HepG2 (cell line): ENCODE measurements at regions not wholly inside any gene's neighbourhood (a gene's known extent, or its start where the extent isn't known, plus 50 kb on each side); places are given as distances from the start of the nearest gene placed in this dataset.

Experiments
- ATAC-seq: fragments of 200-7000 bp; cut with Tn5 transposase; 3 replicates; pipeline ENCODE4 v1.9.1; 2020; ENCODE audit warnings: mild to moderate bottlenecking, moderate library complexity
- BruUV-seq: library from RNA; stranded (reverse); fragments of 400-500 nt; replicated peaks from 2 replicates; lab custom pipeline; 2021; lab: Mats Ljungman, UMichigan
- CTCF ChIA-PET: fragments of 300-600 bp; formaldehyde crosslinking; extraction: SDS; loops from one replicate; lab custom pipeline; 2021; ENCODE audit warnings: low total read pairs, inconsistent platforms, low intra/inter-chr PET ratio; lab: Yijun Ruan, JAX
- POLR2A ChIA-PET: fragments of 350-600 bp; sonication (Branson Sonifier 250); formaldehyde crosslinking; loops from one replicate; lab custom pipeline; 2020; ENCODE audit warnings: antibody characterized with exemption, inconsistent platforms; lab: Yijun Ruan, JAX
- DNase-seq: peaks from one replicate; pipeline ENCODE4 v3.0.0-alpha.2; 2015; ENCODE audit warnings: low spot score
- FAIRE-seq: peaks from 3 replicates; lab custom pipeline; 2011; peaks lifted over from hg19 to GRCh38; lab: Jason Lieb, UNC
- H2AFZ ChIP-seq: one replicate; pipeline ENCODE4 v1.6.1; 2011; ENCODE audit warnings: low read length, inconsistent platforms
- H3K27ac ChIP-seq: fragments of 300-600 bp; 3 replicates; pipeline ENCODE4 v1.8.0; 2011; ENCODE audit warnings: mixed run types, mild to moderate bottlenecking, mixed read lengths, low read length, inconsistent platforms; ENCODE audit not compliant: insufficient read depth; ENCODE audit errors: extremely low read length
- H3K27me3 ChIP-seq, 2 experiments: fragments of 200-600 bp in 1 of 2; 2 replicates in 1 of 2; 3 replicates in 1 of 2; pipeline versions ENCODE4 v1.6.0 to v1.8.0; 2011; ENCODE audit warnings: low read length in 2 of 2, mild to moderate bottlenecking in 2 of 2, moderate library complexity in 2 of 2, inconsistent platforms in 1 of 2; ENCODE audit not compliant: insufficient read depth in 2 of 2, control insufficient read depth in 1 of 2
- H3K36me3 ChIP-seq, 2 experiments: fragments of 200-600 bp in 1 of 2; replicated peaks in 1 of 2; 2 replicates in 1 of 2; 3 replicates in 1 of 2; pipeline versions ENCODE4 v1.5.1 to v1.8.0; 2011; ENCODE audit warnings: low read length in 2 of 2, inconsistent platforms in 1 of 2; ENCODE audit not compliant: insufficient read depth in 2 of 2, control insufficient read depth in 1 of 2
- H3K4me1 ChIP-seq: 2 replicates; pipeline ENCODE4 v1.5.1; 2012; ENCODE audit warnings: low read length, inconsistent platforms; ENCODE audit not compliant: insufficient read depth
- H3K4me2 ChIP-seq: 2 replicates; pipeline ENCODE4 v1.6.0; 2011; ENCODE audit warnings: low read depth, low read length, inconsistent platforms
- H3K4me3 ChIP-seq, 3 experiments: fragments of 200-600 bp in 1 of 3; sonication (generic), shearing (Covaris generic) in 1 of 3; replicated peaks in 1 of 3; 2 replicates each; pipeline ENCODE4 v1.5.1; 2011 to 2016; ENCODE audit warnings: low read length in 3 of 3, inconsistent platforms in 2 of 3, low read depth in 2 of 3, mild to moderate bottlenecking in 2 of 3, control low read depth in 1 of 3, mixed read lengths in 1 of 3; ENCODE audit not compliant: insufficient read depth in 1 of 3
- H3K79me2 ChIP-seq: one replicate; pipeline ENCODE4 v1.6.1; 2011; ENCODE audit warnings: low read length, inconsistent platforms; ENCODE audit not compliant: insufficient read depth
- H3K9ac ChIP-seq: 2 replicates; pipeline ENCODE4 v1.6.0; 2011; ENCODE audit warnings: mild to moderate bottlenecking, low read depth, low read length, inconsistent platforms; ENCODE audit not compliant: insufficient read depth
- H3K9me3 ChIP-seq: 2 replicates; pipeline ENCODE4 v1.5.1; 2012; ENCODE audit warnings: mild to moderate bottlenecking, low read length
- H4K20me1 ChIP-seq: 2 replicates; pipeline ENCODE4 v1.6.0; 2011; ENCODE audit warnings: inconsistent platforms, mild to moderate bottlenecking, low read length, moderate library complexity; ENCODE audit not compliant: insufficient read depth
- MAFK ChIP-seq, 2 experiments: IDR thresholded peaks in 1 of 2; conservative IDR thresholded peaks in 1 of 2; 2 replicates each; pipeline ENCODE4 v1.6.1; 2011; ENCODE audit warnings: improper control_type of control experiment in 2 of 2, low read length in 2 of 2
- SATB2 ChIP-seq: sonication (generic); formaldehyde crosslinking; IDR thresholded peaks from 2 replicates; pipeline ENCODE4 v1.5.0; 2020; ENCODE audit warnings: missing genetic modification reagents
- ZBTB37 ChIP-seq: sonication (generic); formaldehyde crosslinking; IDR thresholded peaks from 2 replicates; pipeline ENCODE4 v1.4.0; 2020; ENCODE audit warnings: mild to moderate bottlenecking, missing genetic modification reagents
- ZNF292 ChIP-seq: sonication (generic); formaldehyde crosslinking; IDR thresholded peaks from 2 replicates; pipeline ENCODE4 v1.8.1; 2022; ENCODE audit warnings: mild to moderate bottlenecking, low read depth, missing genetic modification reagents, borderline replicate concordance
- ZNF317 ChIP-seq: sonication (generic); formaldehyde crosslinking; IDR thresholded peaks from 2 replicates; pipeline ENCODE4 v1.5.0; 2020; ENCODE audit warnings: mild to moderate bottlenecking, missing genetic modification reagents
- ZNF318 ChIP-seq: sonication (generic); formaldehyde crosslinking; IDR thresholded peaks from 2 replicates; pipeline ENCODE4 v1.4.0; 2020; ENCODE audit warnings: mild to moderate bottlenecking, missing genetic modification reagents
- ZNF430 ChIP-seq: sonication (generic); formaldehyde crosslinking; IDR thresholded peaks from 2 replicates; pipeline ENCODE4 v1.9.0; 2021; ENCODE audit warnings: mild to moderate bottlenecking, missing genetic modification reagents
- ZNF597 ChIP-seq: sonication (generic); formaldehyde crosslinking; IDR thresholded peaks from 2 replicates; pipeline ENCODE4 v1.5.0; 2020; ENCODE audit warnings: missing genetic modification reagents
- ZNF75D ChIP-seq: sonication (generic); formaldehyde crosslinking; IDR thresholded peaks from 2 replicates; pipeline ENCODE4 v1.8.1; 2023; ENCODE audit warnings: missing genetic modification reagents, mild to moderate bottlenecking, borderline replicate concordance
- WGBS: methylation state at CpG from one replicate; pipeline ENCODE4 v1.1.6; 2017; ENCODE audit warnings: low lambda C conversion rate; 5-methylcytosine and 5-hydroxymethylcytosine counted together
- in situ Hi-C: cut with HindIII; loops from 2 replicates; pipeline ENCODE4 v1.10.0; 2017; ENCODE audit warnings: low pct_unique_long_range_greater_than_20kb; ENCODE audit not compliant: extremely low pct_ligation_motif_present
- intact Hi-C: fragments of 100-400 bp; cut with micrococcal nuclease; formaldehyde crosslinking; loops from one replicate; pipeline ENCODE4 v1.10.0; 2022; ENCODE audit not compliant: unreplicated experiment
- TF ChIP-seq, protein P1 (sequence below): IDR thresholded peaks from 2 replicates; pipeline ENCODE4 v1.6.1; 2016; ENCODE audit warnings: mild to moderate bottlenecking, missing biosample characterization, missing genetic modification reagents

- DNase-seq (no peak), ATAC-seq (no peak), FAIRE-seq (no peak)
- peaks cover 17 to 65% of the 10 kb centered on the region in 2 experiments for H3K36me3 ChIP-seq
- H3K27ac ChIP-seq, result no peak overlapping the region
- H3K9ac ChIP-seq, result no peak overlapping the region
- BruUV-seq, result no TSS peak
- H3K9me3 ChIP-seq, result no peaks in the 10 kb centered on the region
- no peaks in the 10 kb centered on the region for H3K4me1 ChIP-seq
- POLR2A ChIA-PET, result no interaction called here
- CTCF ChIA-PET, result no interaction called here
- intact Hi-C loops, result no loop called here
- 96% methylated on average over 3 of the region's 3 CpGs for WGBS
- no peak overlapping the region for H3K4me3 ChIP-seq
- H3K27me3 ChIP-seq, result no peaks in the 10 kb centered on the region
- no peak overlapping the region for H2AFZ ChIP-seq
- in situ Hi-C loops, result no loop called here
- no peaks in the 10 kb centered on the region for H3K79me2 ChIP-seq
- no peak overlapping the region for H3K4me2 ChIP-seq
- no peaks in the 10 kb centered on the region for H4K20me1 ChIP-seq
- no peak for TF ChIP-seq SATB2 (CRISPR knock-in tag)
- no peak for TF ChIP-seq ZNF75D (CRISPR knock-in tag)
- no peak for TF ChIP-seq ZNF292
- TF ChIP-seq ZBTB37, result no peak
- TF ChIP-seq ZNF597, result no peak
- TF ChIP-seq, protein P1, sequence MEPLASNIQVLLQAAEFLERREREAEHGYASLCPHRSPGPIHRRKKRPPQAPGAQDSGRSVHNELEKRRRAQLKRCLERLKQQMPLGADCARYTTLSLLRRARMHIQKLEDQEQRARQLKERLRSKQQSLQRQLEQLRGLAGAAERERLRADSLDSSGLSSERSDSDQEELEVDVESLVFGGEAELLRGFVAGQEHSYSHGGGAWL (CRISPR knock-in tag), result no peak
- TF ChIP-seq ZNF318 (CRISPR knock-in tag), result no peak
- no peak for TF ChIP-seq MAFK (conservative IDR thresholded peaks at IDR 0.05 in 1 of 2, IDR thresholded peaks at IDR 0.05 in 1 of 2; ENCODE audit: low read length in 2 of 2)
- TF ChIP-seq ZNF317 (CRISPR knock-in tag), result no peak
- no peak for TF ChIP-seq ZNF430 (CRISPR knock-in tag)
Observed at GRCh38 chr9:92236915-92237314, 56.6 kb downstream of the IARS1 start.
